NT2/D1 (cell line): ENCODE measurements at regions not wholly inside any gene's neighbourhood (a gene's known extent, or its start where the extent isn't known, plus 50 kb on each side); places are given as distances from the start of the nearest gene placed in this dataset.

Experiments used
- DNase-seq: peaks from one replicate; pipeline ENCODE4 v3.0.0-alpha.2; 2011; ENCODE audit warnings: low read depth, low spot score
- H3K27me3 ChIP-seq: 2 replicates; pipeline ENCODE4 v1.6.0; 2011; ENCODE audit warnings: mild to moderate bottlenecking; ENCODE audit not compliant: insufficient read length, insufficient read depth
- H3K36me3 ChIP-seq: 2 replicates; pipeline ENCODE4 v1.6.1; 2011; ENCODE audit warnings: mild to moderate bottlenecking, low read length, mixed read lengths; ENCODE audit not compliant: insufficient read depth, insufficient read length
- H3K4me1 ChIP-seq: 2 replicates; pipeline ENCODE4 v1.5.1; 2011; ENCODE audit not compliant: insufficient read depth, insufficient read length
- H3K4me3 ChIP-seq: 2 replicates; pipeline ENCODE4 v1.5.1; 2011; ENCODE audit warnings: low read depth; ENCODE audit not compliant: insufficient read length
- H3K9ac ChIP-seq: 2 replicates; pipeline ENCODE4 v1.6.0; 2011; ENCODE audit warnings: low read depth; ENCODE audit not compliant: insufficient read length
- H3K9me3 ChIP-seq: 2 replicates; pipeline ENCODE4 v1.5.1; 2011; ENCODE audit warnings: mild to moderate bottlenecking, low read length; ENCODE audit not compliant: insufficient read depth
- SUZ12 ChIP-seq: IDR thresholded peaks from 2 replicates; pipeline ENCODE4 v1.6.1; 2011; ENCODE audit not compliant: insufficient read length, insufficient read depth; ENCODE audit errors: extremely low read depth
- YY1 ChIP-seq: IDR thresholded peaks from 2 replicates; pipeline ENCODE4 v1.6.1; 2011; ENCODE audit not compliant: insufficient read length, insufficient read depth
- ZNF274 ChIP-seq: IDR thresholded peaks from 2 replicates; pipeline ENCODE4 v1.6.1; 2011; ENCODE audit warnings: mild to moderate bottlenecking, low read depth, low read length

DNA sequence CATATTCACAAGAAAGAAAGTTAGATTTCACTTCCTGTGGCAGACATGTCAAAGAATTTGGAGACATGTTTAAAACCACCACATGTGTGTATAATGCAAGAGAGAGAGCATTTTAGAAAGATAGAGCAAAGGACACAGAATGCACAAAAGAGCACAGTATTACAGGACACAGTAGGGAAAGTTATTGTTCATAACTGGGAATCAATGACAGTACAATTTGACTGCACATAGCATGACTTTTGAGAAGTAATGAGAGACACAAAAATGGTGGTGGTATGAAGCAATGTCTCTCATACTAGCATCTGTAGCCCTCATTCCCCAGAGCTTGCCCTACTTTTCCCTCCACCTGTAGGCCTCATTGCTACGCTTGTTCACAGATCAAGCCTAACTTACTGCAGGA, 499.2 kb downstream of the PTPRC start:
- no peak overlapping the region for H3K9ac ChIP-seq
- no peaks in the 10 kb centered on the region for H3K9me3 ChIP-seq
- H3K4me3 ChIP-seq = no peak overlapping the region
- H3K36me3 ChIP-seq = no peaks in the 10 kb centered on the region
- H3K4me1 ChIP-seq = no peaks in the 10 kb centered on the region
- DNase-seq = no peak
- TF ChIP-seq YY1 = no peak
- no peak for TF ChIP-seq SUZ12
- TF ChIP-seq ZNF274 = no peak
- no peaks in the 10 kb centered on the region for H3K27me3 ChIP-seq

DNA sequence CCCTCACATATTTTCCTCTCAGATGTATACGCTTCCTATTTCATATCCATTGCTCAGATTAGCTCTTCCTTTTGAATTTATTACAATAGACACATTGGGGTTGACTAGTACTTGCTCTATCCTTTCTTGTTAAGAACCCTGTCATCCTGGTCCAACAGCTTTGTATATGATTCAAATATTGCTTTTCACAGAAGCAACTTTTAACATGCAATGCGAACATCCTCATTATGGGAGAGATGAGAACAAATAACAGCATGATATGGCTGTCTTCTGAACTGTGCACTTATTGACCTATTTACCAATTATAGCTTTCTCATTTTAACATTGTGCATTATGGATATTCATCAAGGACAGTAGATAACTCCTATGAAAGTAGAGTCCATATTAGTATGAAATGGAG, 510.8 kb downstream of the PTPRC start:
- Histone ChIP-seq H3K4me1 (no peaks in the 10 kb centered on the region), H3K9me3 (no peaks in the 10 kb centered on the region), H3K9ac (no peak overlapping the region), H3K4me3 (no peak overlapping the region), H3K36me3 (no peaks in the 10 kb centered on the region), H3K27me3 (no peaks in the 10 kb centered on the region)
- no peak for DNase-seq
- TF ChIP-seq SUZ12 = no peak
- TF ChIP-seq ZNF274 = no peak
- TF ChIP-seq YY1 = no peak

DNA sequence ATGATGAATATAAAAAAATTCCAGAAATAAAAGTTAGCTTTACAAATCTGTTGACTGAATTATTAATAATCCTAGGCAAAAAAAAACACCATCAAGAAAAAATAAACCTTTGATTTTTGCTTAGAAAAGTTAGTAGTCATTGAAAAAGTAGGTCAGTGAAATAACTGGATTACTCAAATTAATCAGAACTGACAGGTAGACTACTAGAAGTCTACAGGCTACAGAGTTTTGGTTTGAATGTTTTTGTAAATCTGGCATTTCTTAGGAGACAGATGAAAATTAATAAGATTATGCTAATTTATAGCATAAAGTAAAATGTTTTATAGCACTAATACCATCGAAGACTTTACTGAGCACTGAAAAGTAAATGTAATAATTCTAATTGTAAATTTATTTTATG, 511.9 kb downstream of the PTPRC start:
- H3K27me3 ChIP-seq = no peaks in the 10 kb centered on the region
- no peak overlapping the region for H3K4me3 ChIP-seq
- H3K4me1 ChIP-seq = no peaks in the 10 kb centered on the region
- H3K36me3 ChIP-seq = no peaks in the 10 kb centered on the region
- TF ChIP-seq SUZ12 (no peak), YY1 (no peak), ZNF274 (no peak)
- no peak overlapping the region for H3K9ac ChIP-seq
- no peaks in the 10 kb centered on the region for H3K9me3 ChIP-seq
- DNase-seq = no peak

DNA sequence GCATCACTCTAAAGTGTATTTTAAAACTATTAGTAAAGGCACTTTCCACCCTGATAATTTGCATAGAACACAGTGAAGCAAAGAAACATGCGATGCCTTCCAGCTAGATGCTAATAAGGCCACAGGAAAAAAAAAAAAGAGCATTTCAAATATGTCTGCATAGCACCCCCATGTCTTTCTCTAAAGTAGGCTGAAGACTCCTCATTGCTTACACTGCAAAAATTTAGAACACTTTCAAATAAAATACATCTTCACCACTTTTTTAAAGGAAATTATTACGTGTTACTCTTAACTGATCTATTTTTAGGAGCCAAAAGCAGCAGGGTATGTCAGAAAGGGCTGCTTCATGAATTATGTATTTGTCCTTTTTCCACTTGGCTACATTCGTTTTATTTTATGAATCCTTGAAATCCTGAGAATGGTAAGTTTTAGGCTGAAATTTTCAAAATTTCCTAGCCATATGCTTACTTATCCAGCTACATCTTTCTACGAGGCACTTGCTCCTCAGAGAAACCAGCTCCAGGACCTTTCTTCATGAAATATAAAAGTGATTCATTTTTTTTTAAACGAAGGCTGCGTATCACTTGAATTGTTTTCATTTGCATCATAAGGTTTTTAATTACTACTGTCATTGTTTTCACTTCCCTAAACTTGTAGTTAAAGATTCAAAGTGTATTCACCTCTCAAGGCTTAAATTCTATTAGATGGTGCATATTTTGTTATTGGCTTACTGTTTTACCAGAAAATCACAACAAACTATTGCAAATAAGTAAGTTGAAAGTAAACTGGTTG, 513.0 kb downstream of the PTPRC start:
- H3K4me1 ChIP-seq = no peaks in the 10 kb centered on the region
- no peaks in the 10 kb centered on the region for H3K9me3 ChIP-seq
- H3K27me3 ChIP-seq = no peaks in the 10 kb centered on the region
- DNase-seq = no peak
- no peak for TF ChIP-seq YY1
- no peak for TF ChIP-seq ZNF274
- TF ChIP-seq SUZ12 = no peak
- no peak overlapping the region for H3K4me3 ChIP-seq
- H3K36me3 ChIP-seq = no peaks in the 10 kb centered on the region
- no peak overlapping the region for H3K9ac ChIP-seq

DNA sequence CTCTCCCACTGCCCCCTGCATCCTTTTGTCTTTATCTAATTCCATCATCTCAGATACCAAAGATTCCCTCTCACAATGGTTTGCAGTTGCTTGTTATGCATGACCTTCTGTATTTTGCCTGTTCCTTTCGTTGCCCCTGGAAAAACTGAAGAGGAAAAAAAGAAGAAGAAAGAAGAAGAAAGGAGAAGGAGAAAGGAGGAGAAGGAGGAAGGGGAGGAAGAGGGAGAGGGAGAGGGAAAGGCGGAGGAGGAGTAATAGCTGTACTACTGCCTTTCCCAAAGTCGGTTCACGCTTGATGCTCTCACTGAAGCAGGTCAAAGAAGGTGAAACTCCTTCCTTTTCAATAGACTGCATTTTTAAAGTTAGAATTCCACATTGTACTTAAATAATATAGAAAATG, 513.8 kb downstream of the PTPRC start:
- DNase-seq = no peak
- no peaks in the 10 kb centered on the region for H3K9me3 ChIP-seq
- no peak overlapping the region for H3K9ac ChIP-seq

DNA sequence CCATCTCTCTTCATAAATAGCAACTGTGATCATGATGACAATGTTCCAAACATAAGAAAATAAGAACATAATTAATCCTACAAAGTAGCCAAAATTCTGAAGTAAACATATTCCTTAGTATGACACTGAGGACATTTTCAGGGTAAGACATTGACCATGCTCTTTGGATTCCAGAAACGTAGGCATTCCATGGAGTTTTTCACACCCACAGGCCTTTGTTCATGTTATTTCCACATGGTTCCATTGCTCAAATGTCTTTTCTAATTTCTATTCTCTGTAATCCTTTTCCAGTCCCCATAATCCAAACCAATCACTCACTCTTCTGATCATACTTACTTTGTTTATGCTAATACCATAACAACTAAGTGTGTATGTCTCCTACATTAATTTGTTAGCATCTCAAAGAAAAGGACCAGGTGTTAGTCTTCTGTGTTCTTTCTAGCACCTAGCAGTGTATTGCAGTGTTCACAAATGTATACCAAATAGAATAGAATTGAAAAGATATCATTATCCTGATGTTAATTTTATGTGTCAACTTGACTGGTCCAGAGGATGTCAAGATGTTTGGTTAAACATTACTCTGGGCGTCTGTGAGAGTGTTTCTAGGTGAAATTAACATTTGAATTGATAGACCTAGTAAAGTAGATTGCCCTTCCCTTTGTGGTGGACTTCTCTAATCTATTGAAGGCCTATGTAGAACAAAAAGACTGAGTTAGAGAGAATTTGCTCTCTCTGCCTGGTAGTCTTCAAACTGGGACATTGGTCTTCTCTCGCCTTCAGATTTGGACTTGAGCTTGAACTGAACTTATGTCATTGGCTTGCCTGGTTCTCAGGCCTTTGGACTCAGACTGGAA, 516.6 kb downstream of the PTPRC start:
- no peak for TF ChIP-seq SUZ12
- no peak for TF ChIP-seq YY1
- no peak for TF ChIP-seq ZNF274
- Histone ChIP-seq H3K36me3 (no peaks in the 10 kb centered on the region), H3K27me3 (no peaks in the 10 kb centered on the region), H3K4me3 (no peak overlapping the region), H3K4me1 (no peaks in the 10 kb centered on the region), H3K9me3 (no peaks in the 10 kb centered on the region), H3K9ac (no peak overlapping the region)
- DNase-seq = peak; percentile 28

More for the DNA sequence above, 513.8 kb downstream of the PTPRC start:
- H3K27me3 ChIP-seq = no peaks in the 10 kb centered on the region
- TF ChIP-seq YY1 (no peak), SUZ12 (no peak), ZNF274 (no peak)
- no peaks in the 10 kb centered on the region for H3K36me3 ChIP-seq
- H3K4me3 ChIP-seq = no peak overlapping the region
- H3K4me1 ChIP-seq = no peaks in the 10 kb centered on the region

DNA sequence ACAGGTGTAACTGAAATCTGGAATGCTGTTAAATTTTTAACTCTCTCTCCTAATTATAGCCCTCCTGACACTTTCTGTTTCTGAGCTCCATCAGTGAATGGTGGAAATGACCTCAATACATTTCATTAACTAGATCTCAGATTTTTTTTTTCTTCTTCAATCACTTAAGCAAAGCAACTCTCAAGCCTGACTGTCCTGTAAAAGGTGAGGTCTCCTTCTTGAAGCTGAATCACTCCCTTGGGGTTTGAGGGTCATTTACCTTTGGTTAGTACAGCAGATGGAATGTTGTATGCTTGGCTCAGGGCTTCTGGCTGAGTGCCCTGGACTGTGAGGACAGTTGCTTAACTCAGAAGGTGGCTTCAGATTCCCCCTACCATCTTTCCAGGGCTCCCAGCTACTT, 518.7 kb downstream of the PTPRC start:
- Histone ChIP-seq H3K4me1 (no peaks in the 10 kb centered on the region), H3K36me3 (no peaks in the 10 kb centered on the region), H3K9me3 (no peaks in the 10 kb centered on the region), H3K4me3 (no peak overlapping the region), H3K27me3 (no peaks in the 10 kb centered on the region), H3K9ac (no peak overlapping the region)
- TF ChIP-seq SUZ12 = no peak
- no peak for TF ChIP-seq ZNF274
- TF ChIP-seq YY1 = no peak
- DNase-seq = no peak
